Liver (tissue), 8 donors: ENCODE measurements at regions not wholly inside any gene's neighbourhood (a gene's known extent, or its start where the extent isn't known, plus 50 kb on each side); places are given as distances from the start of the nearest gene placed in this dataset.

ENCODE experiments used
- DNase-seq: peaks from one replicate; pipeline ENCODE4 v3.0.0-alpha.2; 2017; ENCODE audit warnings: low spot score
- H3K27ac ChIP-seq, 2 donors: one replicate each; pipeline ENCODE4 v1.7.0; 2013; ENCODE audit warnings: inconsistent platforms in 2 of 2, low read length in 2 of 2, control low read depth in 1 of 2, low read depth in 1 of 2, mild to moderate bottlenecking in 1 of 2
- H3K27me3 ChIP-seq, 4 donors: one replicate each; pipeline versions ENCODE4 v1.6.1 to v1.7.0; 2013; ENCODE audit warnings: low read length in 3 of 4, inconsistent platforms in 1 of 4, mild to moderate bottlenecking in 1 of 4, moderate library complexity in 1 of 4; ENCODE audit not compliant: control insufficient read depth in 4 of 4, insufficient read depth in 4 of 4
- H3K36me3 ChIP-seq, 4 donors: one replicate each; pipeline versions ENCODE4 v1.6.1 to v1.7.0; 2013; ENCODE audit warnings: low read length in 3 of 4, mild to moderate bottlenecking in 3 of 4, low read depth in 1 of 4, moderate library complexity in 1 of 4; ENCODE audit not compliant: control insufficient read depth in 4 of 4, insufficient read depth in 3 of 4
- H3K4me1 ChIP-seq, 4 donors: one replicate each; pipeline versions ENCODE4 v1.6.1 to v1.7.0; 2013; ENCODE audit warnings: low read length in 3 of 4, mild to moderate bottlenecking in 3 of 4, moderate library complexity in 1 of 4; ENCODE audit not compliant: control insufficient read depth in 4 of 4, insufficient read depth in 4 of 4
- H3K4me3 ChIP-seq, 3 donors: one replicate each; pipeline versions ENCODE4 v1.6.1 to v1.7.0; 2013; ENCODE audit warnings: low read length in 3 of 3, control low read depth in 1 of 3, low read depth in 1 of 3, mild to moderate bottlenecking in 1 of 3
- H3K9ac ChIP-seq, 2 donors: one replicate each; pipeline ENCODE4 v1.7.0; 2013; ENCODE audit warnings: low read length in 2 of 2, mild to moderate bottlenecking in 2 of 2, moderate library complexity in 2 of 2, control low read depth in 1 of 2, low read depth in 1 of 2
- H3K9me3 ChIP-seq, 4 donors: one replicate each; pipeline versions ENCODE4 v1.6.1 to v1.7.0; 2013; ENCODE audit warnings: low read length in 3 of 4; ENCODE audit not compliant: control insufficient read depth in 4 of 4
- CTCF ChIP-seq: fragments of 150-350 bp; IDR thresholded peaks from 2 replicates; pipeline ENCODE4 v1.5.1; 2017; ENCODE audit warnings: improper control_type of control experiment, low read depth, low read length; ENCODE audit not compliant: missing input control
- EGR1 ChIP-seq, 2 donors: IDR thresholded peaks; 2 replicates each; pipeline ENCODE4 v1.6.1; 2016 to 2018; ENCODE audit warnings: antibody characterized with exemption in 2 of 2, low read depth in 2 of 2
- FOXA1 ChIP-seq: IDR thresholded peaks from 2 replicates; pipeline ENCODE4 v1.6.1; 2016; ENCODE audit warnings: antibody characterized with exemption
- FOXA2 ChIP-seq: IDR thresholded peaks from 2 replicates; pipeline ENCODE4 v1.6.1; 2016; ENCODE audit warnings: antibody characterized with exemption
- GABPA ChIP-seq, 2 donors: IDR thresholded peaks in 1 of 2; conservative IDR thresholded peaks in 1 of 2; 2 replicates each; pipeline ENCODE4 v1.6.1; 2016; ENCODE audit warnings: antibody characterized with exemption in 2 of 2, mild to moderate bottlenecking in 1 of 2, moderate library complexity in 1 of 2
- HNF4A ChIP-seq, 2 donors: conservative IDR thresholded peaks; 2 replicates each; pipeline ENCODE4 v1.6.1; 2016; ENCODE audit warnings: antibody characterized with exemption in 2 of 2, mild to moderate bottlenecking in 2 of 2
- HNF4G ChIP-seq: IDR thresholded peaks from 2 replicates; pipeline ENCODE4 v1.6.1; 2016; ENCODE audit warnings: antibody characterized with exemption
- JUND ChIP-seq, 2 donors: IDR thresholded peaks; 2 replicates each; pipeline ENCODE4 v1.6.1; 2016; ENCODE audit warnings: antibody characterized with exemption in 2 of 2
- NR2F2 ChIP-seq: IDR thresholded peaks from 2 replicates; pipeline ENCODE4 v1.6.1; 2016; ENCODE audit warnings: antibody characterized with exemption
- RAD21 ChIP-seq, 2 donors: IDR thresholded peaks; 2 replicates each; pipeline ENCODE4 v1.6.1; 2016; ENCODE audit warnings: antibody characterized with exemption in 2 of 2, mild to moderate bottlenecking in 2 of 2
- RXRA ChIP-seq, 2 donors: IDR thresholded peaks; 2 replicates each; pipeline ENCODE4 v1.6.1; 2017 to 2018; ENCODE audit warnings: antibody characterized with exemption in 2 of 2, mild to moderate bottlenecking in 1 of 2
- SP1 ChIP-seq: IDR thresholded peaks from 2 replicates; pipeline ENCODE4 v1.6.1; 2018; ENCODE audit warnings: antibody characterized with exemption, mild to moderate bottlenecking
- TAF1 ChIP-seq: conservative IDR thresholded peaks from 2 replicates; pipeline ENCODE4 v1.6.1; 2016; ENCODE audit warnings: antibody characterized with exemption, mild to moderate bottlenecking
- YY1 ChIP-seq: IDR thresholded peaks from 2 replicates; pipeline ENCODE4 v1.6.1; 2016; ENCODE audit warnings: antibody characterized with exemption, mild to moderate bottlenecking
- ZBTB33 ChIP-seq: IDR thresholded peaks from 2 replicates; pipeline ENCODE4 v1.6.1; 2016; ENCODE audit warnings: antibody characterized with exemption
- WGBS: extraction: QIAGEN DNeasy Blood & Tissue Kit; methylation state at CpG from one replicate; pipeline ENCODE4 v1.1.7; 2013; 5-methylcytosine and 5-hydroxymethylcytosine counted together
- TF ChIP-seq, protein P1 (sequence below): IDR thresholded peaks from 2 replicates; pipeline ENCODE4 v1.6.1; 2016; ENCODE audit warnings: antibody characterized with exemption, mild to moderate bottlenecking
- TF ChIP-seq, protein P2 (sequence below): IDR thresholded peaks from 2 replicates; pipeline ENCODE4 v1.6.1; 2016; ENCODE audit warnings: antibody characterized with exemption
- TF ChIP-seq, protein P3 (sequence below): IDR thresholded peaks from 2 replicates; pipeline ENCODE4 v1.6.1; 2016; ENCODE audit warnings: antibody characterized with exemption
- donor health status: healthy.
- donor health status: healthy.
- donor health status: healthy.
- donor health status: healthy.
- donor health status: healthy.

DNA sequence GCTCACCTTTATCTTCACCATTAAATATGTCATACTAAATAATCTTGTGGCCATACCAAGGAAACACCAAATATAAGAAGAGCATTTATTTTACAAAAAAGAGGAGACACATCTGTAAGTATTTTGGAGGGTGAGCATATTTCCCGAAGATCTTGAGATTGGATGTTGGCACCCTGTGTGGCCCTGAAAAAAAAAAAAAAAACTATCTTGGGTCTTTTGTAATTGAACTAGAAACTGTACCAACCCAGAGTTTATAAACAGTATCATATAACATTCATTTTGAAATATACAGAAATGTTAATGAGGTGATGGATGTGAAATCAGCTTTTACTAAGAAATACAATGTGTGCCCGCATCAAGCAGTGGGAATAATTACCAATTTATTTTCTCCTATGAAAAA lies 104.0 kb upstream of the FRMD6 start:
- no peak for TF ChIP-seq EGR1 (IDR thresholded peaks at IDR 0.05; ENCODE audit: low read depth in 2 of 2)
- TF ChIP-seq HNF4G = no peak
- no peak for TF ChIP-seq NR2F2
- TF ChIP-seq FOXA2 = no peak
- TF ChIP-seq JUND (IDR thresholded peaks at IDR 0.05) = no peak
- no peak for TF ChIP-seq GABPA (IDR thresholded peaks at IDR 0.05 in 1 of 2, conservative IDR thresholded peaks at IDR 0.05 in 1 of 2)
- no peak for TF ChIP-seq YY1
- TF ChIP-seq, protein P1, sequence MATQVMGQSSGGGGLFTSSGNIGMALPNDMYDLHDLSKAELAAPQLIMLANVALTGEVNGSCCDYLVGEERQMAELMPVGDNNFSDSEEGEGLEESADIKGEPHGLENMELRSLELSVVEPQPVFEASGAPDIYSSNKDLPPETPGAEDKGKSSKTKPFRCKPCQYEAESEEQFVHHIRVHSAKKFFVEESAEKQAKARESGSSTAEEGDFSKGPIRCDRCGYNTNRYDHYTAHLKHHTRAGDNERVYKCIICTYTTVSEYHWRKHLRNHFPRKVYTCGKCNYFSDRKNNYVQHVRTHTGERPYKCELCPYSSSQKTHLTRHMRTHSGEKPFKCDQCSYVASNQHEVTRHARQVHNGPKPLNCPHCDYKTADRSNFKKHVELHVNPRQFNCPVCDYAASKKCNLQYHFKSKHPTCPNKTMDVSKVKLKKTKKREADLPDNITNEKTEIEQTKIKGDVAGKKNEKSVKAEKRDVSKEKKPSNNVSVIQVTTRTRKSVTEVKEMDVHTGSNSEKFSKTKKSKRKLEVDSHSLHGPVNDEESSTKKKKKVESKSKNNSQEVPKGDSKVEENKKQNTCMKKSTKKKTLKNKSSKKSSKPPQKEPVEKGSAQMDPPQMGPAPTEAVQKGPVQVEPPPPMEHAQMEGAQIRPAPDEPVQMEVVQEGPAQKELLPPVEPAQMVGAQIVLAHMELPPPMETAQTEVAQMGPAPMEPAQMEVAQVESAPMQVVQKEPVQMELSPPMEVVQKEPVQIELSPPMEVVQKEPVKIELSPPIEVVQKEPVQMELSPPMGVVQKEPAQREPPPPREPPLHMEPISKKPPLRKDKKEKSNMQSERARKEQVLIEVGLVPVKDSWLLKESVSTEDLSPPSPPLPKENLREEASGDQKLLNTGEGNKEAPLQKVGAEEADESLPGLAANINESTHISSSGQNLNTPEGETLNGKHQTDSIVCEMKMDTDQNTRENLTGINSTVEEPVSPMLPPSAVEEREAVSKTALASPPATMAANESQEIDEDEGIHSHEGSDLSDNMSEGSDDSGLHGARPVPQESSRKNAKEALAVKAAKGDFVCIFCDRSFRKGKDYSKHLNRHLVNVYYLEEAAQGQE = no peak
- TF ChIP-seq RAD21 (IDR thresholded peaks at IDR 0.05) = no peak
- no peak for TF ChIP-seq ZBTB33
- TF ChIP-seq TAF1 = no peak
- TF ChIP-seq, protein P2, sequence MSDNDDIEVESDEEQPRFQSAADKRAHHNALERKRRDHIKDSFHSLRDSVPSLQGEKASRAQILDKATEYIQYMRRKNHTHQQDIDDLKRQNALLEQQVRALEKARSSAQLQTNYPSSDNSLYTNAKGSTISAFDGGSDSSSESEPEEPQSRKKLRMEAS = no peak
- no peak for TF ChIP-seq SP1
- no peak for TF ChIP-seq FOXA1
- TF ChIP-seq RXRA (IDR thresholded peaks at IDR 0.05) = no peak
- no peak for TF ChIP-seq CTCF
- TF ChIP-seq, protein P3, sequence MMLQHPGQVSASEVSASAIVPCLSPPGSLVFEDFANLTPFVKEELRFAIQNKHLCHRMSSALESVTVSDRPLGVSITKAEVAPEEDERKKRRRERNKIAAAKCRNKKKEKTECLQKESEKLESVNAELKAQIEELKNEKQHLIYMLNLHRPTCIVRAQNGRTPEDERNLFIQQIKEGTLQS = no peak
- TF ChIP-seq HNF4A (conservative IDR thresholded peaks at IDR 0.05) = no peak
- WGBS = 90% methylated on average over 2 of the region's 2 CpGs
- H3K27me3 ChIP-seq = no peaks in the 10 kb centered on the region
- H3K36me3 ChIP-seq = no peaks in the 10 kb centered on the region
- H3K9ac ChIP-seq = peak overlapping the region in 1 of 2 donors; percentile 45
- H3K4me3 ChIP-seq = no peak overlapping the region
- no peaks in the 10 kb centered on the region for H3K9me3 ChIP-seq
- DNase-seq = no peak
- peak overlapping the region; percentile 66 to 68 for H3K27ac ChIP-seq
- peaks cover 5 to 15% (median 8%) of the 10 kb centered on the region in 4 donors for H3K4me1 ChIP-seq
